Mesenchymal stem cell (in vitro differentiated cells and primary cell): ENCODE measurements at regions not wholly inside any gene's neighbourhood (a gene's known extent, or its start where the extent isn't known, plus 50 kb on each side); places are given as distances from the start of the nearest gene placed in this dataset.

Experiments used
- DNase-seq: peaks from one replicate; pipeline ENCODE4 v3.0.0-alpha.2; 2013
- H2AFZ ChIP-seq: one replicate; pipeline ENCODE4 v1.6.1; 2013; ENCODE audit warnings: low read depth, mild to moderate bottlenecking, control low read depth, inconsistent platforms, low read length, moderate library complexity
- H2AK5ac ChIP-seq: 2 replicates; pipeline ENCODE4 v1.6.1; 2013; ENCODE audit warnings: low read length, moderate library complexity, mild to moderate bottlenecking, inconsistent platforms; ENCODE audit not compliant: severe bottlenecking
- H2BK120ac ChIP-seq: one replicate; pipeline ENCODE4 v1.6.1; 2013; ENCODE audit warnings: low read depth, mild to moderate bottlenecking, inconsistent platforms, low read length, moderate library complexity
- H2BK12ac ChIP-seq, 2 experiments: one replicate each; pipeline ENCODE4 v1.6.1; 2013; ENCODE audit warnings: inconsistent platforms in 2 of 2, low read length in 2 of 2, mild to moderate bottlenecking in 2 of 2, moderate library complexity in 2 of 2, control low read depth in 1 of 2
- H2BK15ac ChIP-seq: one replicate; pipeline ENCODE4 v1.6.1; 2013; ENCODE audit warnings: mild to moderate bottlenecking, low read depth, inconsistent platforms; ENCODE audit not compliant: poor library complexity, severe bottlenecking
- H2BK5ac ChIP-seq: 2 replicates; pipeline ENCODE4 v1.6.1; 2013; ENCODE audit warnings: low read depth, mild to moderate bottlenecking, low read length, control low read depth, inconsistent platforms; ENCODE audit not compliant: poor library complexity, severe bottlenecking
- H3K14ac ChIP-seq, 2 experiments: one replicate each; pipeline ENCODE4 v1.6.1; 2013; ENCODE audit warnings: inconsistent platforms in 2 of 2, low read length in 2 of 2, control low read depth in 1 of 2, mild to moderate bottlenecking in 1 of 2, moderate library complexity in 1 of 2
- H3K18ac ChIP-seq, 2 experiments: one replicate each; pipeline ENCODE4 v1.6.1; 2013; ENCODE audit warnings: inconsistent platforms in 2 of 2, low read length in 2 of 2, control low read depth in 1 of 2, low read depth in 1 of 2, mild to moderate bottlenecking in 1 of 2
- H3K23ac ChIP-seq, 2 experiments: one replicate each; pipeline ENCODE4 v1.6.1; 2013; ENCODE audit warnings: inconsistent platforms in 2 of 2, low read length in 2 of 2, mild to moderate bottlenecking in 2 of 2, moderate library complexity in 2 of 2, control low read depth in 1 of 2
- H3K27ac ChIP-seq: 2 replicates; pipeline ENCODE4 v1.5.1; 2013; ENCODE audit warnings: mild to moderate bottlenecking, moderate library complexity, low read length, control low read depth, inconsistent platforms; ENCODE audit not compliant: poor library complexity, severe bottlenecking
- H3K27me3 ChIP-seq, 2 experiments: 2 replicates each; pipeline versions ENCODE4 v1.6.1 to v1.7.0; 2013; ENCODE audit warnings: low read length in 2 of 2, mild to moderate bottlenecking in 2 of 2, moderate library complexity in 2 of 2, control low read depth in 1 of 2, inconsistent platforms in 1 of 2; ENCODE audit not compliant: control insufficient read depth in 1 of 2, insufficient read depth in 1 of 2
- H3K36me3 ChIP-seq, 2 experiments: 2 replicates each; pipeline versions ENCODE4 v1.6.1 to v1.7.0; 2013; ENCODE audit warnings: low read length in 2 of 2, control low read depth in 1 of 2, inconsistent platforms in 1 of 2, low read depth in 1 of 2, mild to moderate bottlenecking in 1 of 2; ENCODE audit not compliant: insufficient read depth in 2 of 2, control insufficient read depth in 1 of 2
- H3K4ac ChIP-seq, 2 experiments: one replicate each; pipeline ENCODE4 v1.6.1; 2013; ENCODE audit warnings: inconsistent platforms in 2 of 2, low read length in 2 of 2, mild to moderate bottlenecking in 2 of 2, moderate library complexity in 2 of 2, control low read depth in 1 of 2, low read depth in 1 of 2
- H3K4me1 ChIP-seq: 2 replicates; pipeline ENCODE4 v1.6.1; 2013; ENCODE audit warnings: low read depth, low read length, control low read depth; ENCODE audit not compliant: control insufficient read depth, insufficient read depth
- H3K4me2 ChIP-seq: 2 replicates; pipeline ENCODE4 v1.6.1; 2013; ENCODE audit warnings: low read length, mild to moderate bottlenecking, inconsistent platforms; ENCODE audit not compliant: poor library complexity, severe bottlenecking
- H3K4me3 ChIP-seq, 2 experiments: 2 replicates each; pipeline versions ENCODE4 v1.5.1 to v1.7.0; 2013; ENCODE audit warnings: low read length in 2 of 2, mild to moderate bottlenecking in 2 of 2, control low read depth in 1 of 2, low read depth in 1 of 2; ENCODE audit not compliant: insufficient read depth in 1 of 2
- H3K79me1 ChIP-seq: replicated peaks from 2 replicates; pipeline ENCODE4 v1.6.1; 2013; ENCODE audit warnings: mild to moderate bottlenecking, control low read depth, low read length, inconsistent platforms; ENCODE audit not compliant: poor library complexity, severe bottlenecking
- H3K9ac ChIP-seq: 2 replicates; pipeline ENCODE4 v1.7.0; 2013; ENCODE audit warnings: mild to moderate bottlenecking, low read length, moderate library complexity
- H3K9me3 ChIP-seq: 2 replicates; pipeline ENCODE4 v1.7.0; 2013; ENCODE audit warnings: mild to moderate bottlenecking, low read length; ENCODE audit not compliant: control insufficient read depth
- H4K8ac ChIP-seq: one replicate; pipeline ENCODE4 v1.6.1; 2013; ENCODE audit warnings: inconsistent platforms, mild to moderate bottlenecking, low read length, moderate library complexity
- H4K91ac ChIP-seq: one replicate; pipeline ENCODE4 v1.6.1; 2013; ENCODE audit warnings: mild to moderate bottlenecking, low read length, inconsistent platforms
- WGBS: methylation state at CpG from one replicate; pipeline ENCODE4 v1.1.7; 2013; ENCODE audit warnings: mixed read lengths; 5-methylcytosine and 5-hydroxymethylcytosine counted together

- Histone ChIP-seq H2BK15ac (no peak overlapping the region), H3K4me3 (no peak overlapping the region), H3K23ac (no peak overlapping the region), H2AK5ac (no peak overlapping the region), H3K9me3 (no peaks in the 10 kb centered on the region), H3K4me1 (no peaks in the 10 kb centered on the region), H2BK12ac (no peak overlapping the region), H4K8ac (no peak overlapping the region), H3K27ac (peak overlapping the region; percentile 48), H2BK120ac (no peak overlapping the region), H3K18ac (no peak overlapping the region), H3K27me3 (no peaks in the 10 kb centered on the region), H4K91ac (no peak overlapping the region), H3K14ac (no peak overlapping the region), H3K36me3 (no peaks in the 10 kb centered on the region), H3K4ac (no peak overlapping the region), H2BK5ac (no peak overlapping the region), H3K9ac (peak overlapping the region; percentile 14), H2AFZ (no peak overlapping the region), H3K4me2 (no peak overlapping the region), H3K79me1 (no peaks in the 10 kb centered on the region)
- WGBS, result 100% methylated on average over 1 of the region's 2 CpGs
- peak; percentile 84 for DNase-seq
These were observed 173.4 kb upstream of the NR3C1 start for GRCh38 chr5:143576711-143577484.

GRCh38 chr5:143575286-143575685 is 171.8 kb upstream of the NR3C1 start:
- no peak overlapping the region for H4K8ac ChIP-seq
- 94% methylated on average over 1 of the region's 1 CpG for WGBS
- H2BK120ac ChIP-seq, result no peak overlapping the region
- no peak overlapping the region for H2BK15ac ChIP-seq
- H2AK5ac ChIP-seq, result no peak overlapping the region
- H3K27me3 ChIP-seq, result no peaks in the 10 kb centered on the region
- H2AFZ ChIP-seq, result no peak overlapping the region
- H3K79me1 ChIP-seq, result no peaks in the 10 kb centered on the region
- peaks cover 2% of the 10 kb centered on the region for H3K4me1 ChIP-seq
- no peak overlapping the region for H2BK5ac ChIP-seq
- no peak overlapping the region for H2BK12ac ChIP-seq
- H3K36me3 ChIP-seq, result no peaks in the 10 kb centered on the region
- H3K27ac ChIP-seq, result no peak overlapping the region
- H3K9me3 ChIP-seq, result no peaks in the 10 kb centered on the region
- no peak overlapping the region for H3K4ac ChIP-seq
- DNase-seq, result no peak
- no peak overlapping the region for H3K9ac ChIP-seq
- no peak overlapping the region for H3K14ac ChIP-seq
- H3K18ac ChIP-seq, result no peak overlapping the region
- no peak overlapping the region for H3K4me3 ChIP-seq
- no peak overlapping the region for H3K4me2 ChIP-seq
- H4K91ac ChIP-seq, result no peak overlapping the region
- H3K23ac ChIP-seq, result no peak overlapping the region

GRCh38 chr5:143574236-143574635 is 170.8 kb upstream of the NR3C1 start:
- H2BK120ac ChIP-seq, result no peak overlapping the region
- no peak overlapping the region for H4K91ac ChIP-seq
- no peak overlapping the region for H3K18ac ChIP-seq
- H3K27ac ChIP-seq, result no peak overlapping the region
- no peak overlapping the region for H2BK12ac ChIP-seq
- no peak overlapping the region for H2BK15ac ChIP-seq
- DNase-seq, result no peak
- peak overlapping the region; percentile 63 for H3K9ac ChIP-seq
- no peak overlapping the region for H2BK5ac ChIP-seq
- H3K4me3 ChIP-seq, result no peak overlapping the region
- no peak overlapping the region for H2AFZ ChIP-seq
- H3K4me2 ChIP-seq, result no peak overlapping the region
- H3K79me1 ChIP-seq, result no peaks in the 10 kb centered on the region
- H3K9me3 ChIP-seq, result no peaks in the 10 kb centered on the region
- H3K36me3 ChIP-seq, result no peaks in the 10 kb centered on the region
- no peak overlapping the region for H2AK5ac ChIP-seq
- H3K4me1 ChIP-seq, result peaks cover 2% of the 10 kb centered on the region
- no peak overlapping the region for H4K8ac ChIP-seq
- no peak overlapping the region for H3K14ac ChIP-seq
- no peaks in the 10 kb centered on the region for H3K27me3 ChIP-seq
- no CpG with 5 or more reads among the region's 1 CpG for WGBS
- no peak overlapping the region for H3K4ac ChIP-seq
- no peak overlapping the region for H3K23ac ChIP-seq

DNA sequence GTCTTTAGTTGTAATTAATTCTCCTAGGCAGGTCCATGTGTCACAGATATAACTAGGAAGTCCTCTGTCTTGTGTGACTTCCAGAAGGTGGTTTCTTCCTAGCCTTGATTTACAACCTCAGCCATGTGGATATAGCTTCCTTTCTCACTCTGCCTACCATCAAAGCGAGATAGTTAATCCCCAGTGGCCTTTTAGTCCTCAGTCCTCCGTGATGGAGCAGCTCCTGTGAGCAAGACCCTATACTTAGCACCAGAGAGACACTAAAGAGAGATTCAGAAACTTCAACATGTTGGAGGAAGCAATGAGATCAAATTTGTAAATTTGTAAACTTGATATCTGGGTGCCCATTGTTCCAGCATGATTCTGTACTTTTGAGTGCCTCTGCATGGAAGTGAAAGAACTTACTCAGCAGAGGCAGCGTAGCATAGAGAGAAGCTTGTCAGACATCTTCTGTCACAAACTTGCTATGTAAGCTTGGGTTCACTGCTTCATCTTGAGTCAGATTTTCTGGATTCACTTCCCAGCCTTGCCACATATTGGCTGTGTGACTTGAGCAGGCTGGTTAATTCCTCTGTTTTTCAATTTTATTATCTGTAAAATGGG is 170.2 kb upstream of the NR3C1 start:
- Histone ChIP-seq H3K4me3 (no peak overlapping the region), H2BK120ac (no peak overlapping the region), H2AFZ (no peak overlapping the region), H2AK5ac (no peak overlapping the region), H2BK12ac (no peak overlapping the region), H3K27ac (no peak overlapping the region), H3K4me2 (no peak overlapping the region), H3K4me1 (peaks cover 2% of the 10 kb centered on the region), H4K8ac (no peak overlapping the region), H2BK5ac (no peak overlapping the region), H3K36me3 (no peaks in the 10 kb centered on the region), H3K23ac (no peak overlapping the region), H3K4ac (no peak overlapping the region), H2BK15ac (no peak overlapping the region), H3K14ac (no peak overlapping the region), H3K27me3 (no peaks in the 10 kb centered on the region), H3K18ac (no peak overlapping the region), H3K79me1 (no peaks in the 10 kb centered on the region), H3K9me3 (no peaks in the 10 kb centered on the region), H4K91ac (no peak overlapping the region), H3K9ac (peak overlapping the region; percentile 63)
- no peak for DNase-seq
- WGBS, result 58% methylated on average over 3 of the region's 3 CpGs
